ENCODE measurements at regions not wholly inside any gene's neighbourhood (a gene's known extent, or its start where the extent isn't known, plus 50 kb on each side); places are given as distances from the start of the nearest gene placed in this dataset.

GRCh38 chr2:79320871-79321270 is 161.3 kb upstream of the REG3A start:
- no peak overlapping the region for H3K27ac ChIP-seq (ENCODE audit: low read depth, low read length, poor library complexity, severe bottlenecking)
- ChIA-PET POLR2A (no interaction called here), CTCF (ENCODE audit: unreplicated experiment) (no interaction called here)
- no peaks in the 10 kb centered on the region for H3K36me3 ChIP-seq (ENCODE audit: insufficient read depth, low read length)
- no peak overlapping the region for H2AFZ ChIP-seq (ENCODE audit: low read length)
- H3K9me3 ChIP-seq (ENCODE audit: low read length), result no peaks in the 10 kb centered on the region
- no peak for DNase-seq (ENCODE audit: low spot score)
- no peak overlapping the region for H3K4me3 ChIP-seq (ENCODE audit: low read depth, low read length, poor library complexity, severe bottlenecking)
- H3K4me2 ChIP-seq (ENCODE audit: low read length), result no peak overlapping the region
- H3K9me2 ChIP-seq (ENCODE audit: insufficient read depth, low read length), result no peaks in the 10 kb centered on the region
- TF ChIP-seq EZH2phosphoT487 (IDR thresholded peaks at IDR 0.05; ENCODE audit: borderline replicate concordance, low read depth, low read length), result no peak
- TF ChIP-seq, protein P1, sequence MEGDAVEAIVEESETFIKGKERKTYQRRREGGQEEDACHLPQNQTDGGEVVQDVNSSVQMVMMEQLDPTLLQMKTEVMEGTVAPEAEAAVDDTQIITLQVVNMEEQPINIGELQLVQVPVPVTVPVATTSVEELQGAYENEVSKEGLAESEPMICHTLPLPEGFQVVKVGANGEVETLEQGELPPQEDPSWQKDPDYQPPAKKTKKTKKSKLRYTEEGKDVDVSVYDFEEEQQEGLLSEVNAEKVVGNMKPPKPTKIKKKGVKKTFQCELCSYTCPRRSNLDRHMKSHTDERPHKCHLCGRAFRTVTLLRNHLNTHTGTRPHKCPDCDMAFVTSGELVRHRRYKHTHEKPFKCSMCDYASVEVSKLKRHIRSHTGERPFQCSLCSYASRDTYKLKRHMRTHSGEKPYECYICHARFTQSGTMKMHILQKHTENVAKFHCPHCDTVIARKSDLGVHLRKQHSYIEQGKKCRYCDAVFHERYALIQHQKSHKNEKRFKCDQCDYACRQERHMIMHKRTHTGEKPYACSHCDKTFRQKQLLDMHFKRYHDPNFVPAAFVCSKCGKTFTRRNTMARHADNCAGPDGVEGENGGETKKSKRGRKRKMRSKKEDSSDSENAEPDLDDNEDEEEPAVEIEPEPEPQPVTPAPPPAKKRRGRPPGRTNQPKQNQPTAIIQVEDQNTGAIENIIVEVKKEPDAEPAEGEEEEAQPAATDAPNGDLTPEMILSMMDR (conservative IDR thresholded peaks at IDR 0.05; ENCODE audit: low read length), result no peak
- BruUV-seq (replicated peaks), result no TSS peak
- H3K4me1 ChIP-seq (ENCODE audit: insufficient read depth, low read length, poor library complexity, severe bottlenecking), result no peaks in the 10 kb centered on the region
- intact Hi-C loops (cut with micrococcal nuclease; ENCODE audit: unreplicated experiment), result no loop called here
- H3K79me2 ChIP-seq (ENCODE audit: insufficient read depth, low read depth, low read length), result no peaks in the 10 kb centered on the region
- H4K20me1 ChIP-seq (ENCODE audit: insufficient read depth, low read length), result no peaks in the 10 kb centered on the region

DNA sequence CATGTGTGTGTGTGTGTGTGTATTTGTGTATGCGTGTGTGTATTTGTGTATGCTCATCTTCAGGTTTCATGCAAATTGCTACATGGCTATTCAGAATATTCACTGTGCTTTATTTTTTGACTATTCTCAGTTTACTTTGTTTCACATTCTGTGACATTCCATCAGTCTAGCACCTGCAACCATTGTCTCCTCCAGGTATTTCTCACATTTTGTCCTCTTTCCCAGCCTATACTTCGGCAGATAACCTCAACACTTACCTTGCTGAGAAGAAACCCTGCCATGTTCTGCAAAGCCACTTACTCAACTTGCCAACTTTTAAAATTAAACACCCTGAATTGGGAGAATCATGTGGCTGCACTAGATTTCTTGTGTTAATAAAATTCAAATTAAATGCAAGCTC is 135.4 kb upstream of the REG3A start:
- Histone ChIP-seq H3K9me3 (ENCODE audit: low read length) (no peaks in the 10 kb centered on the region), H3K4me2 (ENCODE audit: low read length) (no peak overlapping the region), H3K36me3 (ENCODE audit: insufficient read depth, low read length) (no peaks in the 10 kb centered on the region), H3K79me2 (ENCODE audit: insufficient read depth, low read depth, low read length) (no peaks in the 10 kb centered on the region), H4K20me1 (ENCODE audit: insufficient read depth, low read length) (no peaks in the 10 kb centered on the region), H3K4me1 (ENCODE audit: insufficient read depth, low read length, poor library complexity, severe bottlenecking) (no peaks in the 10 kb centered on the region), H3K27ac (ENCODE audit: low read depth, low read length, poor library complexity, severe bottlenecking) (no peak overlapping the region), H3K4me3 (ENCODE audit: low read depth, low read length, poor library complexity, severe bottlenecking) (no peak overlapping the region), H2AFZ (ENCODE audit: low read length) (no peak overlapping the region), H3K9me2 (ENCODE audit: insufficient read depth, low read length) (no peaks in the 10 kb centered on the region)
- DNase-seq (ENCODE audit: low spot score), result no peak
- intact Hi-C loops (cut with micrococcal nuclease; ENCODE audit: unreplicated experiment), result no loop called here
- TF ChIP-seq, protein P1 (conservative IDR thresholded peaks at IDR 0.05; ENCODE audit: low read length), result no peak
- ChIA-PET CTCF (ENCODE audit: unreplicated experiment) (no interaction called here), POLR2A (no interaction called here)
- no TSS peak for BruUV-seq (replicated peaks)

- no peaks in the 10 kb centered on the region for H3K79me2 ChIP-seq (ENCODE audit: insufficient read depth, low read depth, low read length)
- no peak for DNase-seq (ENCODE audit: low spot score)
- ChIA-PET POLR2A (no interaction called here), CTCF (ENCODE audit: unreplicated experiment) (no interaction called here)
- no TSS peak for BruUV-seq (replicated peaks)
- H2AFZ ChIP-seq (ENCODE audit: low read length), result no peak overlapping the region
- intact Hi-C loops (cut with micrococcal nuclease; ENCODE audit: unreplicated experiment), result no loop called here
- no peak overlapping the region for H3K27ac ChIP-seq (ENCODE audit: low read depth, low read length, poor library complexity, severe bottlenecking)
- TF ChIP-seq, protein P1 (conservative IDR thresholded peaks at IDR 0.05; ENCODE audit: low read length), result no peak
- TF ChIP-seq EZH2phosphoT487 (IDR thresholded peaks at IDR 0.05; ENCODE audit: borderline replicate concordance, low read depth, low read length), result no peak
- no peaks in the 10 kb centered on the region for H3K9me2 ChIP-seq (ENCODE audit: insufficient read depth, low read length)
- H4K20me1 ChIP-seq (ENCODE audit: insufficient read depth, low read length), result no peaks in the 10 kb centered on the region
- H3K4me3 ChIP-seq (ENCODE audit: low read depth, low read length, poor library complexity, severe bottlenecking), result no peak overlapping the region
- no peaks in the 10 kb centered on the region for H3K4me1 ChIP-seq (ENCODE audit: insufficient read depth, low read length, poor library complexity, severe bottlenecking)
- H3K9me3 ChIP-seq (ENCODE audit: low read length), result no peaks in the 10 kb centered on the region
- no peaks in the 10 kb centered on the region for H3K36me3 ChIP-seq (ENCODE audit: insufficient read depth, low read length)
- no peak overlapping the region for H3K4me2 ChIP-seq (ENCODE audit: low read length)
Measured at GRCh38 chr2:79292958-79293315, 133.4 kb upstream of the REG3A start.

Data from OCI-LY7 (cell line).